ENCODE measurements at regions not wholly inside any gene's neighbourhood (a gene's known extent, or its start where the extent isn't known, plus 50 kb on each side); places are given as distances from the start of the nearest gene placed in this dataset.

GRCh38 chr3:76324101-76324500 is 538.8 kb upstream of the ZNF717 start:
- TF ChIP-seq EZH2phosphoT487 (IDR thresholded peaks at IDR 0.05; ENCODE audit: borderline replicate concordance, low read depth, low read length) (no peak), CTCF (conservative IDR thresholded peaks at IDR 0.05; ENCODE audit: low read length) (no peak)
